Posterior cingulate gyrus (tissue), 11 donors: ENCODE measurements at regions not wholly inside any gene's neighbourhood (a gene's known extent, or its start where the extent isn't known, plus 50 kb on each side); places are given as distances from the start of the nearest gene placed in this dataset.
A peak's percentile ranks its signal among the peaks of the same experiment; 100 is the strongest.

Source experiments
- DNase-seq, 10 donors: peaks; one replicate each; pipeline versions ENCODE4 v3.0.0 to v3.0.0-alpha.2; 2020 to 2021; ENCODE audit warnings: mixed read lengths in 3 of 10
- intact Hi-C: fragments of 100-400 bp; cut with DNase I; formaldehyde crosslinking; loops from one replicate; pipeline ENCODE4 v1.15.1; 2023

DNA sequence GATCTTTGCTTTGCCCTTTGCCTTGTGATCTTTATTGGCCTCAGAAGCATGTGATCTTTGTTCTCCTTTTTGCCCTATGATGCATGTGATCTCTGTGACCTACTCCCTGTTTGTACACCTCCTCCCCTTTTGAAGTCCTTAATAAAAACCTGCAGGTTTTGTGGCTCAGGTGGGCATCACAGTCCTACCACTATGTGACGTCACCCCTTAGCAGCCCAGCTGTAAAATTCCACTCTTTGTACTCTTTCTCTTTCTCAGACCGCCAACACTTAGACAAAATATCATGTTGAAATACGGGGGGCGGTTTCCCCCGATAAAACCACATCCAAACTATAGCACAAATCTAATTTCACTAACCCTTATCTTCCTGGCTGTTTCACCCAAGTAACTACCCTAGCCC is 76.7 kb upstream of the RAPGEF4 start:
- intact Hi-C loops: no loop called here
- DNase-seq: no peak

GRCh38 chr2:172662099-172662498 is 73.5 kb upstream of the RAPGEF4 start:
- intact Hi-C loops: no loop called here
- no peak for DNase-seq

GRCh38 chr2:172664766-172665165 is 70.9 kb upstream of the RAPGEF4 start:
- DNase-seq: no peak
- intact Hi-C loops: no loop called here

DNA sequence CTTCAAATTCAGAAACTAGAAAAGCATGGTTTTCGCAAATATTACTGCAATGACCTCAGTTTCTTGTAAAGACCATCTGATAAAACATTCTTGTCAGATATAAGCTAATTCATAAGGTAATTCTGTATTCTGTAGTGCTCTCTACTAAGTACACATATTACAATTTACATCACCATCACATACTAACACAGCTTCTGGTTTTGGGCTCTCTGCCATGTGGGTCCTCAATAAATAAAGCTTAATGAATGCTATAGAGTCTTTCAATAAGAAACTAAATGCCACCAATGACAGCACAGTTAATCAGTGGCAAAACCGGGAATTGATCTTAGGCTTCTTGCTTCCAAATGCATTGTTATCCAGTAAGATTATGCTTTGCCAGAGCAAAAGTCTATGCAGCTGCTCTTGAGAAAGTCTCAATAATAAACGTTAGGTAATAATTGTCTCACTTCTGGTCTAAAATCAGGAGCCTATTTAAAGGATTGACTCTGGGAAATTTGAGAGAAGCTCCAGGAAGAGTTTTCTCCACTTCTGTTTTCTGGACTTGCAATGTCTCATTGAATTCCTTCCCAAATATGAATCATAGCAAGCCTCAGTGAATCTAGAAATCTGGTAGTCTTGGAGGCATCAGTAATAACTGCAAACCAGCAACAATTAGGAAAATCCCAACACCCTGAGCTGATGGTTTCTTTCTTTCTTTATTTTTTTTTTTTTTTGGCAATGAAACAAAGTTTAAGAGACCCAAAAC is 67.9 kb upstream of the RAPGEF4 start:
- DNase-seq: no peak
- intact Hi-C loops: no loop called here

DNA sequence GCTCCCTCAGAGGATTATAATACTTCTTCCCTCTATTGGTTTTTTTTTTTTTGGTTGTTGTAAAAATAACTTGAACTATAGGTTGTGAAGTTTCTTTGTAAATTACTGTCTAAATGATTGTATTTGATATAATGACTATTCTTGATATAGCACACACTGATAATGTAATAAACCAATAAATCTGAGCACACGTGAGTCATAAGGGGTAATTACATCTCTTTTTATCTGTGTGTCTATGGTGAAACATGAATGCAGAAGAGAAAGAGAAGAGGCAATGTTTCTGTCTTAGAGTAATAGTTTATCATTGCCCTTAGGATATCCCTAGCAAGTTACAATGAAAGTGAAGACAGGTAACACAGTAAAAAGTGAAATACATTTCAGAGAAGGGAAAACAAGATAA is 64.1 kb upstream of the RAPGEF4 start:
- intact Hi-C loops: no loop called here
- DNase-seq: no peak

DNA sequence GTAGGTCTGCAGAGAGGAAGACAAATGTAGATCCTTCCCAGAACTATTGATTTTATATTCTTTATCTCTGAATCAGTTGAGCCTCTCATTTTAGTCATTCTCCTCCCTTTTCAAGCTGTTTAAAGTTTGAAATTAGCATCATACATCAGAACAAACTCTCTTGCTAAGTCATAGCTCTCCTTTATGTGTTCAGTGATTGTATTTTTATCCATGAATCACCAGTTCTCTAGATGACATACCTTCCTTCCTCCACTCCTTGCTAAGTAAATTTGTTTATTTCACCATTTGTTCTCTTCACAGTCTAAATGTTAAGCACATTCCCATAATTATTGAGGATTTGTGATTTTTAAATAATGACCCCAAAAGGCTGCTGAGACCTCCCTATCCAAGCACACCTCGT is 63.5 kb upstream of the RAPGEF4 start:
- intact Hi-C loops: no loop called here
- no peak for DNase-seq

- DNase-seq: no peak
- intact Hi-C loops: no loop called here
Observed at GRCh38 chr2:172673056-172673683, 62.5 kb upstream of the RAPGEF4 start.

DNA sequence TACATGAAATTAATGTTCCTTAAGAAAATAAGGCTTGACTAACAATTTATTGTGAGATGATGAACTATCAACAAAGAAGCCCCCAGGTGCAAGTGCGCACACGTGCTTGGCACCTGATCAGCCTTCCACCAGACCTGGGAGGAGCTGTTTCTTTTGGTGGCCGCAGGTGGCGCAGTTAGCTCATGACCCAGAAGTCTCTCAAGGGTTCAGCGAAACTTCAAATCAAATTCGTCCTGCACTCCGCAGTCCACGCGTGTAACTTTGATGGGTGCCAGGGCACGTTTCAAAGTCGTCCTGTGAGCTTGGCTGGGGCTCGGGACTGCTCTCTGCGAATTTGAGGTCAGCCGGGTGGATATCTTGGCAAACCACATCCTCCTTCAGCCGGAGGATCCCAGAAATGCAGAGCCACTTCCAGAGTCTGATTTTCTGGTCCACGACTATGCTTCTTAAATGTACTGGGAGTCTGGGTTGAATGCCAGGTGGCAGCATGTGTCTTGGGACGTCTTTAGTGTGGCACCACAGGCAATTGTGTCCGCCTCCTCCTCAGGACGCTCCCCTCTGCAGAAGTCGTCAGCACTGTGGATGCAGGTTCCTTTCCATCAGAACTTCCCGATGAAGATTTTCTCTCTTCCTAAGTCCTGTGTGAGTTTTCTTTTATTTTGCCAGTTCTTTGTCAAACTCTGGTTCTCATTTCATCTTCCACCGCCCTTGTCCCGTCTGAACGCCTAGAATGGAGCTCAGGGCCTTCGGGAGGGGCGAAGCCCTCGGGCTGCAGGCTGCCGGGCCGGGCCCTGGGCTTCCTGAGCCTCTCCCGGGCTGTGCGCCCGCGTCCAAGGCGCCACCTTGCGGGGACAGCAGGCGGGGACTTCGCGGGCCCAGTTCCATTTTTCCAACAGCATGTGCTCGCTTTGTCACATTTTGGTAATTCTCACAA is 61.3 kb upstream of the RAPGEF4 start:
- peak in 1 of 10 donors; percentile 13 for DNase-seq
- intact Hi-C loops: no loop called here

- intact Hi-C loops: no loop called here
- no peak for DNase-seq
Observed at GRCh38 chr2:172674968-172675303, 60.7 kb upstream of the RAPGEF4 start.

DNA sequence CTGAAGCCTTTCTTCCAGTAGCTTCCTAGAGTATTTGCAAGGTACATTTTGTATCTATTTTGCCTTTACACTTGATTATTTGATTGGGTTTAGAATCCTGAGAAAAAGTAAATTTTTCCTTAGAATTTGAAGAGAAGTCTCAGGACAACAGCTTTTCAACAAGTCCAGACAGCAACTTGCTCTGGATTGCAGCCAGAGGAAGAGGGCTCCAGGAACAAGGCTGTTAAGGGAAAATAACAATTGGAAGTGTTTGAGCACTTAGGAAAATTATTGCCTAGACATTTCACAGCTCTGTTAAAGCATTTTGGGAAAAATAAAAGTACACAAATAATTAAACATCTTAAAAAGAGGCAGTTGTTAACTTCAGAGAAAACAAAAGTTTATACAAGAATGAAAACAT is 58.3 kb upstream of the RAPGEF4 start:
- intact Hi-C loops: no loop called here
- DNase-seq: no peak

DNA sequence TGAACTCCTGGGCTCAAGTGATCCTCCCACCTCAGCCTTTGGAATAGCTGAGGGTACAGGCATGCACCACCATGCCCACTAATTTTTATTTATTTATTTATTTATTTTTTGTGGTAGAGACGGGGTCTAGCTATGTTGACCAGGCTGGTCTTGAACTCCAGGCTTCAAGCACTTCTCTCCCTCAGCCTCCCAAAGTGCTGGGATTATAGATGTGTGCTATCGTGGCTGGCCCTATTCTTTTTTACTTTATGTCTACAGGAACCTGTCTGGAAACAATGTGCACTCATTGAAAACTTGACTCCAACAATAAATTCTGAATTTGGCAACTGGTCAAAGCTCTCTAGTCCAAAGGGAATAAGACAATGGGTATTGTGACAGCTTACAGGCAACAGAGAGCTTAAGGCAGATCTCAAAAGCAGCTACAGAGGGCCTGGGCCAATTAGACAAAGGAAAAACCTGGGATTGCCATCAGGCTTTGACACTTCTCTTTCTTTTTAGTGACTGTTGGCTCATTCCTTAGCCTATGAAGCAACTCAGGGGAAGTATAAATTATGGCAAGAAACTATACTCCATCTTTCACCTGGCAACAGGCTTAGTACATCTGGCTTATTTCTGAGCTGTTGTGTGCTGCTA is 55.1 kb upstream of the RAPGEF4 start:
- no peak for DNase-seq
- intact Hi-C loops: no loop called here

GRCh38 chr2:172685467-172685866 is 50.2 kb upstream of the RAPGEF4 start:
- intact Hi-C loops: no loop called here
- no peak for DNase-seq
